ENCODE measurements at regions not wholly inside any gene's neighbourhood (a gene's known extent, or its start where the extent isn't known, plus 50 kb on each side); places are given as distances from the start of the nearest gene placed in this dataset.

GRCh38 chr13:29935309-29935981 is 85.0 kb upstream of the UBL3 start:
- TF ChIP-seq CTCF (IDR thresholded peaks at IDR 0.05; ENCODE audit: insufficient read depth, low read depth, low read length) (no peak), EZH2 (IDR thresholded peaks at IDR 0.05; ENCODE audit: insufficient read depth, low read length) (no peak)

Data from astrocyte (in vitro differentiated cells and primary cell).